Neural crest cell (in vitro differentiated cells): ENCODE measurements at regions not wholly inside any gene's neighbourhood (a gene's known extent, or its start where the extent isn't known, plus 50 kb on each side); places are given as distances from the start of the nearest gene placed in this dataset.

ENCODE experiments used
- DNase-seq: peaks from one replicate; pipeline ENCODE4 v3.0.0; 2021; ENCODE audit warnings: low read depth, mixed read lengths, low spot score
- H3K27ac Mint-ChIP-seq: one replicate; pipeline ENCODE4 v1.8.0; 2021; ENCODE audit warnings: mild to moderate bottlenecking, mixed read lengths; ENCODE audit not compliant: unreplicated experiment
- H3K27me3 Mint-ChIP-seq: 2 replicates; pipeline ENCODE4 v1.8.0; 2021; ENCODE audit warnings: low read depth, mild to moderate bottlenecking, mixed read lengths
- H3K36me3 Mint-ChIP-seq: 2 replicates; pipeline ENCODE4 v1.8.0; 2021; ENCODE audit warnings: low read depth, mild to moderate bottlenecking, mixed read lengths
- H3K4me1 Mint-ChIP-seq: 2 replicates; pipeline ENCODE4 v1.8.0; 2021; ENCODE audit warnings: mixed read lengths
- H3K4me3 Mint-ChIP-seq: one replicate; pipeline ENCODE4 v1.8.0; 2021; ENCODE audit warnings: mild to moderate bottlenecking, mixed read lengths
- H3K9me3 Mint-ChIP-seq: 2 replicates; pipeline ENCODE4 v1.8.0; 2021; ENCODE audit warnings: mixed read lengths
- TF ChIP-seq, protein P1 (sequence below): fragments of 200-600 bp; sonication (generic); conservative IDR thresholded peaks from 2 replicates; pipeline ENCODE4 v1.5.0; 2021; ENCODE audit warnings: antibody characterized with exemption, mild to moderate bottlenecking

DNA sequence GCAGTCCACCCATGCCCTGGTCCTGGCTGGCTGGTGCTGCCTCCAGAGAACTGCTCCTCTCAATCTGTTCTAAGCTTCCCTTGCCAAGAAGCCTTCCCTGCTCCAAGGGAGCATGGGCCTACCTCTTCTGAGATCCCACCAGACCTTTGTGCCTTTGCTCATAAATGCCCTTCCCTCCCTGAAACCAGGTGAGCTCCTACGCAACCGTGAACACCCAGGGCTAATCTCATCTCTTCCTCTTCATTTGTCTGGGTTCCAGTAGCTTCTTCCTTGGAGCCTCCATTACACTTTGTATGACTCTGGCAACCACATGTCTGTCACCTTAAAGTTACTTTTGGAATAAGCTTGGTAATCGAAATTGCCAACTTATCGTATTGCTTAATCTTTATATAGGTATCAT, 270.6 kb downstream of the PBX3 start:
- Mint-ChIP-seq H3K27ac (no peak overlapping the region), H3K9me3 (no peaks in the 10 kb centered on the region), H3K36me3 (no peaks in the 10 kb centered on the region), H3K4me3 (no peak overlapping the region), H3K4me1 (no peaks in the 10 kb centered on the region), H3K27me3 (no peaks in the 10 kb centered on the region)
- TF ChIP-seq, protein P1, sequence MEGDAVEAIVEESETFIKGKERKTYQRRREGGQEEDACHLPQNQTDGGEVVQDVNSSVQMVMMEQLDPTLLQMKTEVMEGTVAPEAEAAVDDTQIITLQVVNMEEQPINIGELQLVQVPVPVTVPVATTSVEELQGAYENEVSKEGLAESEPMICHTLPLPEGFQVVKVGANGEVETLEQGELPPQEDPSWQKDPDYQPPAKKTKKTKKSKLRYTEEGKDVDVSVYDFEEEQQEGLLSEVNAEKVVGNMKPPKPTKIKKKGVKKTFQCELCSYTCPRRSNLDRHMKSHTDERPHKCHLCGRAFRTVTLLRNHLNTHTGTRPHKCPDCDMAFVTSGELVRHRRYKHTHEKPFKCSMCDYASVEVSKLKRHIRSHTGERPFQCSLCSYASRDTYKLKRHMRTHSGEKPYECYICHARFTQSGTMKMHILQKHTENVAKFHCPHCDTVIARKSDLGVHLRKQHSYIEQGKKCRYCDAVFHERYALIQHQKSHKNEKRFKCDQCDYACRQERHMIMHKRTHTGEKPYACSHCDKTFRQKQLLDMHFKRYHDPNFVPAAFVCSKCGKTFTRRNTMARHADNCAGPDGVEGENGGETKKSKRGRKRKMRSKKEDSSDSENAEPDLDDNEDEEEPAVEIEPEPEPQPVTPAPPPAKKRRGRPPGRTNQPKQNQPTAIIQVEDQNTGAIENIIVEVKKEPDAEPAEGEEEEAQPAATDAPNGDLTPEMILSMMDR = no peak
- DNase-seq = no peak

DNA sequence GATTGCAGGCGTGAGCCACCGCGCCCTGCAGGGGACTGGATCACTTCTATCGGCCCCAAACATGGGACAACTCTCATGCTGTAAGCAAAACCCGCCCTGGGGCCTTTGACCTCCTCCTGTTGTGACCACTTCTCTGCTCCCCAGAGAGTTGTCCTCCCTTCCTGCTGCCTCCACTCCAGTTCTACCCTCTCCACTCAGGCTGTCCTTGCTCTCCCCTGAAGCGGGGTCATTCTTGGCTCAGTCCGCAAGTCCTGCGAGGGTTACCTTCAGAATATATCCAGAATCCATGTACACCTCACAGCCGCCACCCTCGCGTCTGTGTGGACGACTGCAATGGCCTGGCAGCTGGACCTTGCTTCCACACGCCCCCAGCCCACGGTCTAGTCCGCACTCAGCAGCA, 273.7 kb downstream of the PBX3 start:
- no peaks in the 10 kb centered on the region for H3K9me3 Mint-ChIP-seq
- H3K27ac Mint-ChIP-seq = no peak overlapping the region
- H3K4me1 Mint-ChIP-seq = no peaks in the 10 kb centered on the region
- no peaks in the 10 kb centered on the region for H3K36me3 Mint-ChIP-seq
- TF ChIP-seq, protein P1 = no peak
- no peak for DNase-seq
- no peak overlapping the region for H3K4me3 Mint-ChIP-seq
- no peaks in the 10 kb centered on the region for H3K27me3 Mint-ChIP-seq

DNA sequence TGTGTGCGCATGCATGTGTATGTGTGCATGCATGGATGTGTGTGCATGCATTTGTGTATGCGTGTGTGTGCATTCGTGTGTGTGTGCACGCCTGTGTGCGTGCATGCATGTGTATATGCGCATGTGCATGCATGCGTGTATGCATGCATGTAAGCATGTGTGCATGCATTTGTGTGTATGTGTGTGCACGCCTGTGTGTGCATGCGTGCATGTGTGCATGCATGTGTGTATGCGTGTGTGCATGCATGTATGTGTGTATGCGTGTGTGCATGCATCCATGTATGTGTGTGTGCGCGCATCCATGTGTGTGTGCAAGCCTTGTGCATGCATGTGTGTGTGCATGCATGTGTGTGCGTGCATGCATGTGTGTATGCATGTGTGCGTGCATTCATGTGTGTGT, 276.8 kb downstream of the PBX3 start:
- Mint-ChIP-seq H3K36me3 (no peaks in the 10 kb centered on the region), H3K27ac (no peak overlapping the region), H3K4me1 (no peaks in the 10 kb centered on the region), H3K9me3 (no peaks in the 10 kb centered on the region), H3K27me3 (no peaks in the 10 kb centered on the region), H3K4me3 (no peak overlapping the region)
- no peak for DNase-seq
- TF ChIP-seq, protein P1 = no peak

DNA sequence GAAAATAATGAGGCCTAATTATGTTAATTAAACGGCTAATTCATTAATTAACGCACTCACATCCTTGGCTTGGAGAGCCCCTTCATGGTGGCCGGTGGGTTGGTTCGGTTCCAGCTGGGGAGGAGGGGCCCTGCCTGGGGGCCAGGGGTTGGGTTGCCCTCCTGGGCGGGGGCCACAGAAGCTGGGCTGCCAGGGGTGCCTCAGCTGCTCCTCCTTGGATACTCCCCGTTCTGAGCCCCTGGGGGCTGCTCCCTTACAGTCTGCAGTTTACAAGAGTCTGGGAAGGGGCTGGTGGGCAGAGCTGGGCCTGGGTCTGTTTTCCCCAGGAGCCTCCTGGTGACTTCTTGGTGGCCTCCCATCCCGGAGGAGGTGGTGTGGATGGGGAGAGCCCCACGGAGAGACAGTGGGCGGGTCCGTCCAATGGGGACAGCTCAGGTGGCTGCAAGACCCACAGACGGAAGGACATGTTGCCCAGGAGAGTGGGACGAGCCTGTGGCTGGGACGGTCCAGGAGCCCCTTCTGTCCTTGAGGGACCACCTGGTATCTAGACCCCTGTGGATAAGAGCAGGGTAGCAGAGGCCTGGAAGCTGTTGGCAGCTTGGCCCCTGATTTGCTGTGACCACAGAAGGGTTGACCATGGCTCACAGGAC, 277.5 kb downstream of the PBX3 start:
- H3K27ac Mint-ChIP-seq = no peak overlapping the region
- no peak for DNase-seq
- H3K36me3 Mint-ChIP-seq = no peaks in the 10 kb centered on the region
- TF ChIP-seq, protein P1 = no peak
- no peaks in the 10 kb centered on the region for H3K27me3 Mint-ChIP-seq
- no peaks in the 10 kb centered on the region for H3K4me1 Mint-ChIP-seq
- no peaks in the 10 kb centered on the region for H3K9me3 Mint-ChIP-seq
- no peak overlapping the region for H3K4me3 Mint-ChIP-seq

DNA sequence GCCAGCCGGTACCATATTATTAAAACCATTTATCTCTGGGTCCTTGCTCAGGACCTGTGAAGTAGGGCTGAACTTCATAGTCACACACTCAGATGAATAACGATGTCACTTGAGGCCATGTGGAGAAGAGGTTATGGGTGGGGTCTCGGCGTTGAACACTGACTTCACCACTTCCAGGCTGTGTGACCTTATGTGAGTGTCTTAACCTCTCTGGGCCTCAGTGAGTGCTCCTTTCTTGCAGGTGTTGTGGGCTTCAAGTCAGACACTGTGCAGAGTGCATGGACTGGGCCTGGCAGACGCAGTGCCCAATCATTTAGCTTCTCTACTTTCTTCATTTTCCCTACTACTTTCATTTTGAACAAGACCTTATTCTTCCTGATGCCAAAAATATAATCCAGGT, 278.8 kb downstream of the PBX3 start:
- no peaks in the 10 kb centered on the region for H3K4me1 Mint-ChIP-seq
- H3K27me3 Mint-ChIP-seq = no peaks in the 10 kb centered on the region
- H3K4me3 Mint-ChIP-seq = no peak overlapping the region
- no peak for DNase-seq
- TF ChIP-seq, protein P1 = no peak
- no peaks in the 10 kb centered on the region for H3K9me3 Mint-ChIP-seq
- no peak overlapping the region for H3K27ac Mint-ChIP-seq
- no peaks in the 10 kb centered on the region for H3K36me3 Mint-ChIP-seq

DNA sequence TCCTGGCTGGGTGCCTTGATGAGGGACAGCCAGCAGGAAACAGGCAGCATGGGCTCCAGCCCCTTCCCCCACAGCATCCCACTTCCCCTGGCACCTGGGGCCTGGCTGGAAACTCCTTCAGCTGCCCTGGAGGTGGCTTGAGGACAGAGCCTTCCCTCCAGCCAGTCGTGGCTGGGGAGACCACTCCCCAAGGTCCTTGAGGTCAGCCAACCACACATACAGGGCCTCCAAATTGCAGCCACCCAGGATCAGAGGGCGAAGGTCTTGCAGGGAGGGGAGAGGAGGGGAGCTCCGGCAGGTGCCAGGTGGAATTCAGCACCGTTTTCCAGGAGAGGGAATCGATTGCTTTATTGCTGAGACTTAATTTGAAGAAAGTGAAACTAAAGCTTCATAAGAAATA, 280.4 kb downstream of the PBX3 start:
- TF ChIP-seq, protein P1 = no peak
- no peak for DNase-seq
- H3K27me3 Mint-ChIP-seq = no peaks in the 10 kb centered on the region
- no peaks in the 10 kb centered on the region for H3K4me1 Mint-ChIP-seq
- H3K4me3 Mint-ChIP-seq = no peak overlapping the region
- no peak overlapping the region for H3K27ac Mint-ChIP-seq
- no peaks in the 10 kb centered on the region for H3K36me3 Mint-ChIP-seq
- no peaks in the 10 kb centered on the region for H3K9me3 Mint-ChIP-seq
